AG20443 (cell line): ENCODE measurements at regions not wholly inside any gene's neighbourhood (a gene's known extent, or its start where the extent isn't known, plus 50 kb on each side); places are given as distances from the start of the nearest gene placed in this dataset.

Experiments used
- DNase-seq: peaks from one replicate; pipeline ENCODE4 v3.0.0; 2012; ENCODE audit warnings: low spot score, mixed read lengths

- no peak for DNase-seq
Observed at GRCh38 chr11:131232261-131232660, 138.2 kb upstream of the NTM start.

- DNase-seq, result no peak
Observed at GRCh38 chr11:131234221-131234620, 136.2 kb upstream of the NTM start.

- no peak for DNase-seq
Observed at GRCh38 chr11:131235328-131236298, 134.8 kb upstream of the NTM start.

- DNase-seq, result no peak
Observed at GRCh38 chr11:131240421-131240820, 130.0 kb upstream of the NTM start.

- DNase-seq, result no peak
Observed at GRCh38 chr11:131242476-131243000, 127.9 kb upstream of the NTM start.

GRCh38 chr11:131246156-131246555 is 124.3 kb upstream of the NTM start:
- DNase-seq, result no peak

- no peak for DNase-seq
Observed at GRCh38 chr11:131246663-131247062, 123.8 kb upstream of the NTM start.

GRCh38 chr11:131248588-131248987 is 121.8 kb upstream of the NTM start:
- no peak for DNase-seq

- no peak for DNase-seq
Observed at GRCh38 chr11:131253142-131253655, 117.2 kb upstream of the NTM start.

- no peak for DNase-seq
Observed at GRCh38 chr11:131253656-131254151, 116.7 kb upstream of the NTM start.

- no peak for DNase-seq
Observed at GRCh38 chr11:131254254-131254653, 116.2 kb upstream of the NTM start.

GRCh38 chr11:131274233-131274632 is 96.2 kb upstream of the NTM start:
- DNase-seq, result no peak

GRCh38 chr11:131275580-131275979 is 94.8 kb upstream of the NTM start:
- DNase-seq, result no peak

- DNase-seq, result no peak
Observed at GRCh38 chr11:131278472-131278871, 91.9 kb upstream of the NTM start.

GRCh38 chr11:131279654-131280384 is 90.6 kb upstream of the NTM start:
- DNase-seq, result no peak

- DNase-seq, result no peak
Observed at GRCh38 chr11:131281316-131281715, 89.1 kb upstream of the NTM start.

- DNase-seq, result no peak
Observed at GRCh38 chr11:131284041-131284440, 86.4 kb upstream of the NTM start.

- no peak for DNase-seq
Observed at GRCh38 chr11:131288521-131289091, 81.8 kb upstream of the NTM start.

- no peak for DNase-seq
Observed at GRCh38 chr11:131290185-131290584, 80.2 kb upstream of the NTM start.

GRCh38 chr11:131295986-131296385 is 74.4 kb upstream of the NTM start:
- no peak for DNase-seq

GRCh38 chr11:131297441-131297840 is 73.0 kb upstream of the NTM start:
- no peak for DNase-seq
